NCI-H2196 treated with DMSO at 0.1 percent for 48 hours (cell line): ENCODE measurements at regions not wholly inside any gene's neighbourhood (a gene's known extent, or its start where the extent isn't known, plus 50 kb on each side); places are given as distances from the start of the nearest gene placed in this dataset.
A peak's percentile ranks its signal among the peaks of the same experiment; 100 is the strongest.

Source experiments
- DNase-seq: peaks from one replicate; lab custom pipeline; 2025; ENCODE audit not compliant: unreplicated experiment; lab: John Stamatoyannopoulos, UW

GRCh38 chr9:19940811-19941535 is 152.1 kb upstream of the SLC24A2 start:
- no peak for DNase-seq

DNA sequence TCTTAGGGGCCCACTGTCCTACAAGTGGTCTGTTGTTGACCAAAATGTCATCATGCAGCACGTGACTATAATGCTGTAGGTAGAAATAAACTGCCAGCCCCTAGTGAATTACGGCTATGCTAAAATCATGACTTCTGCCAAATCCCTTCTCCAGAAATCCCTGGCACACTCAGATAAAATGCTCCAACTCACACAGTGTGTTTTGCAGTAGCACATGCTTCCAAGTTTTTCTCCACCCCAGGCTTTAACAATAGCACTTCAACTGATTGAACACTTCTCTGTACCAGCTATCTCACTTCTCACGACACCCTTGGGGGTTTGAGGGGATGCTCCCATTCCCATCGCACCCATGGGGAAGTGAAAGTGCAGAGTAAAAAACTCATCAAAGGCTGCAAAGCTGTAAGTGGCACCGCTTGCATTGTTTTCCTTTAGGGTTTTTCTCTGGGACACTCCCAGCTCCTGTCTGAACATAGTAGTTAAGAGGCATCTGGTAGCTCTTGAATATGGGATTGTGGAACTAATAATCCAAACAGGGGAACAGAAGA is 151.0 kb upstream of the SLC24A2 start:
- DNase-seq, result no peak

DNA sequence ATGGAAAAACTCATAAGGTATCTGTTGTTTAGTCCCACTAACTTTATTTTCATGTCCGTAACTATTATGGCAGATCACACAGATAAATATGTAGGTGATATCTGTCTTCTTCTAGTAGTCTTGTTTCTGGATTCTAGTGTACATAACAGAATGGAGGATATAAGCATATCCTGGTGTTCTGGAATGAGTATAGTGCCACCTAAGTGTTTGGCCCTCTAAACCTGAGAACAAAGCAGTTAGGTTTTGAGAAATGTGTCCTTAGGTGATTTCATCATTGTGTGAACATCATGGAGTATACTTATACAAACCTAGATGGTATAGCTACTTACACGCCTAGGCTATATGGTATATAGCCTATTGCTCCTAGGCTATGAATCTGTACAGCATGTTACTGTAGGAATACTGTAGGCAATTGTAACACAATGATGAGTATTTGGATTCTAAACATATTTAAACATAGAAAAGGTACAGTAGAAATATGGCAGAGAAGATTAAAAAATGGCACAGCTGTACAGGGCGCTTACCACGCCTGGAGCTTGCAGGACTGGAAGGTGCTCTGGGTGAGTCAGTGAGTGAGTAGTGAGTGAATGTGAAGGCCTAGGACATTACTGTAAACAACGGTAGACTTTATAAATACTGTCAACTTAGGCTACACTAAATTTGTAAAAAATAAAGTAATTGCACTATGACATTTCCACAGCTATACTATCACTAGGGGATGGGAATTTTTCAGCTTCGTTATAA is 150.3 kb upstream of the SLC24A2 start:
- no peak for DNase-seq

DNA sequence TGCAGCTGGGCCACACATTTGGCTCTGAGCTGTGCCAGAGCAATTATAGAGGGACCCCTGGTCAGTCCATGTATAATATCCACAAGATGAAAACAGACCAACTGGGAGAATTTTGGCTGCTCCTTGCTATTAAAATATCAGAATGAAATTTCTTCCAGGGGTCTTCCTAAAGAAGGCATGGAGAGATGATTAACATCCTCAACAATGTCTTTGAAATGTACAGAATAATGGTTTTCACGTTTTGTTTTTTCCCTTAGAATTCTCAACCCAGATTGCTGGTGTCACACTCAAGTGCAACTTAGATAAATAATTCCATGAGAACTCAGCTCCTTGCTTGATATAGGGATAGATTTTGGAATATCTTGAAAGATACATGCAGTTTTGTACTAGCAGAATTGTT is 148.3 kb upstream of the SLC24A2 start:
- DNase-seq, result no peak

DNA sequence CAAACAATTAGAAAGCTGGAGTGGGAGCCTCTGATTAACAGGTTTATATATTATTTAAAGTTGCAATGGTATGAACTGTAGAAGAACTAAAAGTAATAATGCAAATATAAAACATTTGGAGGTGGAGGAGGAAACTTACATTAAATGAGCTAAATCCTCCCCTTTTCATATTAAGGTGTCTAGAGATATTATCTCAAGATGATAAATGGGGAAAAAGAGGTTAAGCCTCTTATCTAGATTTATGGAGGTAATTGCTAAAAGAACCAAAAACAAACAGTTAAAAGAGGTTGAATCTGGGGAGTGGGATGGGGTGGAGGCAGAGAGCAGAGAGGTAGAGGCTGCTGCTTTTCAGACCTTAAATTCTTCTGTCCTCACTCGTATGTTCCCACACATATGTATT is 147.8 kb upstream of the SLC24A2 start:
- no peak for DNase-seq

- DNase-seq, result no peak
These were observed 146.6 kb upstream of the SLC24A2 start for GRCh38 chr9:19935422-19935821.

DNA sequence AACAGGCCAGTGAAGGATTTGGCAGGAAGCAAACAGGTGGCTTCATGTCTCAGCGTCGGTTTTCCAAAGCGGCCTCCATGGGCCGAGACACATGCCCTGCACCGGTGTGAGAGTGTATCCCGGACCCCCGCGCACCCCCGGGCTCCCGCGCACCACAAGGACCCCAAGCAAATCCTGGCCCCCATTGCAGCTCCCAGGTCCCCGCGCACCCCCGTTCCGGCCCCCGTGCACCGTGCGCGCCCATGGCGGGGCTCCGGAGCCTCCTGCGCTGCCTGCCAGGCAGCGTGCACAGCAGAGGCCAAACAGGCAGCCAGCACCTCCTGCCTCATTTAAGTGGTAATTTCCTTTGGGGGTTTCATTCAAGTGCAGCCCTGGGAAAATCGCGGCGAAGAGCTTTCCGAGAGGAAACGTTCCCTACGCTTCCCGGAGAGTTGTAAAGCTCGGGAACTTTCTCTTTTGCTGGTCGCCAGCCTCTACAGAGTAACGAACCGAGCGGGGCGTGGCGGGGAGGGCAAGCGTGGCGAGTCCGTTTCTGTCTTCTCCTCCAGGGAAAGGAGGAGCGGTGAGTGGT is 145.5 kb upstream of the SLC24A2 start:
- DNase-seq, result no peak

DNA sequence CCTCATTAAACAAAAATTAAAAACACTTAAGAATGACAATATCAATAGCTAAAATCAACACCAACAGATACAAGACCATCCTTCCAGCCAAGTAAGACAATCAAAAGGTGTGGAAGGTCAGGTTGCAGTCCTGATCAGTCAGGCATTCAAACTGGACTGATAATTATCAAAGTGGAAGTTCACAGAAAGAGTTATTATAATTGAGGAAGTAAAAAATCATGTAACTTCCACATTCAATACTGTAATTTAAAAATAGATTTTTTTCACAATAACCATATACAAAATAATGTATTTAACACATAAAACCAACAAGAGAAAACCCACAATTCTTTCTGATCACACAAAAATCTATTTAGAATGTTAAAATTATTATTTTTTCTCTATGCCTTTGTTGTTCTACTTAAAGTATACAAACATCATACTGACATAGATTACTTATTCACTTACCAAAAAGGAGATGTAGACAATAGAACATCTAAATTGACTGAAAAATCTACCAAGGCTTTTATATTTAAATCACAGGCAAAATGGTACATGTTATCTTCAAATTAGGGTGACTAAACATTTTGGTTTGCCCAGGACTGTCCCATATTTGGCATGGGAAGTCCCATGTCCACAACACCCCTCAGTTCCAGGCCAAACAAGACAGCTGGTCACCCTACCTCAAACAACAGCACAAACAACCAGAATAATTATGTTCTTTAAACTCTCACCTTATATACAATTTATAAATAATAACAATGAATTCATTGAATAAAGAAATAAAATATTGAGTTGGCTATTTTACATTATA is 142.5 kb upstream of the SLC24A2 start:
- DNase-seq, result no peak

- no peak for DNase-seq
These were observed 138.7 kb upstream of the SLC24A2 start for GRCh38 chr9:19927560-19927959.

DNA sequence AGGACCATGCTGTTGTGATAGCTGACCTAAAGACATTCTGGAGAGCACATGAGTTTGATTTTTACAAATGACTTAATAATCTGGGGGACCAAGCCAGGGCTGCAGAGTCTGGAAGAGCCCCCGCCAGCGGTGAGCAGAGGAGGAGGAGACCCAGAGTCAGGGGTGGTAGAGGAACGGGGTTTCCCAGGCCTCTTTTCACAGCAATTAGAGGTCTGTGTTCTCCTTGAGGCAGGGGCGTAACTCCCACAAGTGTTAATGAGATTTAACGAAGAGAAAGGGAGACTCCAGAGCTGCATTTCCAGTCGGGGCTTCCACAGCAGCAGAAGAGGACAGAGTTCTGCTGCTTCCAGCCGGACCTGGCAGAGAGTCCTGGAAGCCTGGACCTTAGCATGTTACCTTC is 137.9 kb upstream of the SLC24A2 start:
- no peak for DNase-seq

DNA sequence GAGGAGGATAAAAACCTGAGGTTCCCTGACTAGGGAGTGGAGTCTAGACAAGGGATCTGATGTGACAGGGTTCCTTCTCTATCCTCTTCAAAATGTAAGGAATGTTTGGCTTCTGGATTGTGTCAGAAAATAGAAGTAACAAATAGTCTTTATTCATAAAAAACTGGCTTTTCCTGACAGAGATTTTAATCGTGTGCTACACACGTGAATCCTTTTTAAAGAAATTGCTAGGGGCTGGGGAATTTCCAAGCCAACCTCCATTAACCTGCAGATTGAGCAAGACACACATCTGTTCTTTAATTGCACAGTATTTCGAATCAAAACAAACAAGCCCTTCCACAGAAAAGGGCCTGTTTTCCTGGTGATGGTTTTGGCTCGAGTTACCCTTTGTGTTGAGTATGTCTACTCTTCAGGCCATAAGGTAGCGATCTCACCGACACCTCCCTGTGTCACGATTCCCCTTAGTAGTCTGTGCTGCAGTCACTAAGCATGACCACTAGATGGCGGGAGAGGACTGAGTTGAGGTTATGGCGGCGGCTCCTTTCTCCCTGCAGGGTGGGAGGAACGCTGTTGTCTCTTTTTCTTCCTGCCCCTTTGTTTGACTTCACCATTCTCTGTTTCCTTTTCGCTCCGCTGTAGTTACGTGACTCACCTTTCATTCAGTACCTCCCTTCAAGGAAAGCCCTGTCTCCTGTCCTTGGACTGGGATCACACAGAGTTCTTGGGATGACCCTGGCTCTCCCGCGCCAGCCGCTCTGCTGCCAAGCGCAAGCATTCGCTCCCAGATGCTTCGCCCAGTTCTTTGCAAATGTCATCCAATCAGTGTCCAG is 137.1 kb upstream of the SLC24A2 start:
- peak; percentile 55 for DNase-seq

DNA sequence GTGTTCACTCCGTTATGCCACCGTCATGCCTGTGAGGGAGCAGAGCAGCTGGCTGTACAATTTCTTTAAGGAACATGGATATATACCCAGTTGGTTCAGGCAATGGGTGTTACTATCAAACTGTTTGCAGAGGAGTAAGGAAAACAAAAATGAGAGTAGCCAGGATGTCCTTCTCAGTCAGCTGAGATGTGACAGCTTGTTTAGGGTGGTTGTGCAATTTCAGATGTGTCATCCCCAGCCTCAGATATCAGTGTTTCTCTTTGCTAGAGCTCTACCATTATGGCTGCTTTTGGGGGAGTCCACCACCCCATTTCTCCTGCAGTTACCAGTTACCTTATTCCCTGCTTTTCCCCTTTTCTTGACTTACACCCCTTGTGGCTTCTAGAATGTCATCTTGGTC is 135.2 kb upstream of the SLC24A2 start:
- DNase-seq, result no peak

GRCh38 chr9:19922476-19923118 is 133.8 kb upstream of the SLC24A2 start:
- peak; percentile 9 for DNase-seq

DNA sequence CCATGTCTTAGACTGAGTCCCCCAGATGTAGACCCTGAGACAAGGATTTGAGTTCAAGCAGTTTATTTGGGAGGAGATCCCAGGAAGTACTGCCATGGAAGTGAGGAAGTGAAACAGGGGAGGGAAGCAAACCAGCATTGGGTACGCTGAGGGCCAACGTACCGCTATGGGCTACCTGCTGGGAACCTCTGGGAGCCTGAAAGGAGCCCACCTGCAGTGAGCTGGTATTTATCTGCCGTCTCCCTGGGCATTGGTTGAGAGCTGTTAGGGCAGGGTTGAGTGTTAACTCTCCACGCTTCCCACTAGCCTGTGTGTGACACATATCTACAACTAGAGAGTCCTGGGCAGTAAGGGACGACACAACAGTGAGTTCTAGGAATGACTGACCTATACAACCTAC is 131.6 kb upstream of the SLC24A2 start:
- DNase-seq, result no peak

GRCh38 chr9:19918630-19919029 is 129.8 kb upstream of the SLC24A2 start:
- DNase-seq, result no peak

DNA sequence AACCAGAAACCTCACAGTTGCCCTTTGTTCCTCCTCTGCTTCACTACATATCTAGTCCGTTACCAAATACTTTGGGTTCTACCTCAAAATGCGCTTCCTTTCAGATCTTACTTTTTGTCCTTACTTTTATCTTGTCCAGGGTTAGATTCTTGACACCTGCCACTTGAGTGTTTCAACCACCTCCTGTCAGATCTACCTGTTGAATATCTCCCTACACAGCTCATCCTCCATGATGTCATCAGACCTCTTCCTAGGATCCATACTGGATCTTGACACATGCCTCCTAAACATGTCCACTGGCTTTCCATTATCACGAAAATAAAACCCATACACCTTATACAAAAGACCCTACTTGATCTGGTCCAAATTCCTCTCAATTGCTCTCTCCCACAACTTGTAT is 125.2 kb upstream of the SLC24A2 start:
- no peak for DNase-seq

DNA sequence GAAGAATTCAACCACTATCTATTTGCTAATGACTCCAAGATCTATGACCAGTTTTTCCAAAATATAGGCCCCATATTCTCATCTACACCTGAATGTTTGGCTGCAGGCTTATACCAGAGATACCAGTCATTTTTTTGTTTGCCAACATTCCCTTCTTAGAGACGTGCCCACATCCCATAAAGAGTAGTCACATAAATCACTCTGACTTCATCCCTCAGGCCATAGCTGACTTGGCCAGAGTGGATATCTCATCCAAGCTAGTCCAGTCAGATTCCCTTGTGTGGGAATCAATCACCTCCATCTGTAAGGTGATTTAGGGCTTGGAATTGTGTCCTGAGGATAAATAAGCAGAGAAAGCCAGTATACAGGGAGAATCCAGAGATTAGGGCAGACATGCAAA is 124.3 kb upstream of the SLC24A2 start:
- DNase-seq, result no peak

DNA sequence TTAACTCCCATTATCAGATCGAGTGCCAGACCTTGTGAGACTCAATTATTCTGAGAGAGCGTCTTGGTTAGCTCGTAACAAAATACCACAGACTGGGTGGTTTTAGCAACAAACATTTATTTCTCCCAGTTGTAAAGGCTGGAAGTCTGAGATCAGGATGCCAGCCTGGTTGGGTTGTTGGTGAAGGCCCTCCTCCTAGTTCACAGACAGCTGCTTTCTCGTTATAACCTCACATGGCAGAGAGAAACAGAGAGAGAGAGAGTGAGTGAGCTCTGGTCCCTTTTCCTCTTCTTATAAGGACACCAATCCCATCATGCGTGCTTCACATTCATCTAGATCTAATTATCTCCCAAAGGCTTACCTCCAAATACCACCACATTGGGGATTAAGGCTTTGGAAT is 114.2 kb upstream of the SLC24A2 start:
- DNase-seq, result no peak

DNA sequence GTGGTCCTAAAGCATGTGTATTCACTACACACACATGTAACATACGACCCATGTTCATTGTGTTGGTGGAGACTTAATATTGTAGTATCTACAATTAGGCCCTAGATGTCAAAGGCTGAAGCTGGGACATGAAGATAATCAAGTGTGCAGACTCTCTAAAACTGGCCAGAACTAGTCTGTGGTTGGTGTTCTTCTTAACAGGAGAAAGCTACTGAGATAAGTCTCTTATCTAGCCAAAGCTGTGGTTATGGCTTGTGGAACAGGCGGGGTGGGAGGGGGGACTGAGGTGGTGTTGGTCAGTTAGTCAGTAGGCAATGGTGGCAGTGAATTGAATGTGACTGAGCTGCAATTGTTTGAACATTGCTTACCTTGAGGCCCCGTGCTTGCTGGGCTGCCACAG is 112.7 kb upstream of the SLC24A2 start:
- DNase-seq, result no peak

GRCh38 chr9:19896161-19896560 is 107.3 kb upstream of the SLC24A2 start:
- no peak for DNase-seq
